HS-27A (cell line): ENCODE measurements at regions not wholly inside any gene's neighbourhood (a gene's known extent, or its start where the extent isn't known, plus 50 kb on each side); places are given as distances from the start of the nearest gene placed in this dataset.
A peak's percentile ranks its signal among the peaks of the same experiment; 100 is the strongest.
"Not testable (repeated sequence)": the region's sequence is repeated elsewhere in the genome, so short reads cannot be mapped to it uniquely, and the experiment has no call there.

Experiments used
- DNase-seq: peaks from one replicate; pipeline ENCODE4 v3.0.0-alpha.2; 2012; ENCODE audit warnings: low read depth, missing footprints

DNA sequence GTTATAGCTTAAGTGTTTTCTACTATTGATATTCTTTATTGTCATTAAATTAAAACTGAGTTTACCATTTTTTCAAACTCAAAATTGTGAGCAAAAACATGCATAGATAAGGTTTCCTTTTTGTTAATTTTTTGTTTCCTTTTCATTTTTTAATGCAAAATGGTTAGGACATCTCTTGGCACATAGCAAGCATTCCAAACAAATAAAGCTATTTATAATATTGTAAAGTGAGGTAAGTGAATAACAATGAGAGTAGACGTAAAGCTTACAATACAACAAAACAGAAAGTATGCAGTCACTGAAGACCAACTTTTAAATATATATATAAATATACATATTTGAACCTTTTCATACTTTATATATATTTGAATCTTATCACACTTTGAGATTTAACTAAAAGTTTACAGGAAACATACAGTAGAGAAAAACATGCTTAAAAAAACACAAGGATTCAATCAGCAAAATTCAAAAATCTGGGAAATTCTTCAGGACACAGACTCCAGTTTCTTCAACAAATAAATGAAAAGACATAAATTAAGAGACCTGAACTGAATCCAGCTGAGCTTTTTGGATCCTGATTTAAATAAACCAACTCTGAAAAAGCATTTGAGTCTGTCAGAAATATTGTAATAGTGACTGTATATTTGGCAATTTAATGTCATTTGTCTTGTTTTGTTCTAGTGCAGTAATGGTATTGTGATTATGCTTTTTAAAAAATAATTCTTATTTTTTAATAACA is 67.5 kb upstream of the SAMSN1 start:
- no peak for DNase-seq

DNA sequence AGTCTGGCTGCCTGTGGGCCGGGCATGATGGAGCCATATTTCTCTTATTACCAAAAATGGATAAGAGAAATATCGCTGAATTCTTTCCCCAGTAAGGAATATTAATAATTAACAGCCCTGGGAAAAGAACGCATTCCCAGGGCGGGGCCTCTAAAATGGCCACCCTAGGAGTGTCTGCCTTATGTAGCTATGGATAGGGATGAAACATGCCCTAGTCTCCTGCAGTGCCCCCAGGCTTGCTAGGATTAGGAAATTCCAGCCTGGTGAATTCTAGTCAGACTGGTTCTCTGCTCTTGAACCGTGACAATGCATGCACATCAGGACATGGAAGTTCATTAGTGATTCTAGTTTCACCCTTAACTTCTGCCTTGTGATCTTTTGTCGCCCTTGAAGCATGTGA is 64.0 kb upstream of the SAMSN1 start:
- DNase-seq, result not testable (repeated sequence)

DNA sequence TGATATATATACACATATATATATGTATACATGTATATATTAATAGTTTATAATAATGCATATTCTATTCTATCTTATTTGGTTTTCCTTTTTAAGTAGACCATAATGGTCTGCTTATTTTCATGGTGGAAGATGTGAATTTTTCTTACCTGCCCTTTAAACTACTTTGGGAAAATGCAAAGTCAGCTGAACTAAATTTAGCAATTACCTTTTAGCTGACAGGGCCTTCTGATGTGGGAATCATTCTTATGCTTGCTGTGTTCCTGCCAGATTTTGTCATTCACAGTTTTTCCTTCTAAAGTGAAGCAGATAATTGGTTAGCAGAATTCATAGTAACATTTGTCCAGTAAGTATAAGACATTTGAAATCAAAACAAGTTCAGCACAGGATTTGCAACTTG is 63.2 kb upstream of the SAMSN1 start:
- DNase-seq, result no peak

DNA sequence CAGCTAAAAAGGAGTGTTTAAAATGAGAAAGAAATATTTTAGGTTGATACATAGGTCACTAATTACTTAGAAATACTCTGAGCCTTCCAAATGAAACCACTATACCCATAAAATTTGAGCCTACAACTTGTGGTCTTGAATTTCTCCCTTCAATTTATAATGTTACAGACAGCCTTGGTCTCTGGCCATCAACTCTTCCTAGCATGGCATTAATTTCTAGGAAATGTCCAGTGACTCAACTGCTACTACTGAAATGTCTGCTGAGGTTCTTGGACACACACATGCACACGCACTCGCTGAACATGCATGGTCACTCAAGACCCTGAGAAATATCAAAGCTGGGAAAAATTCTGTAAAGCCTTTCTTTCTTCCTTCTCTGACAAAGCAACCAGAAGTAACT is 61.1 kb upstream of the SAMSN1 start:
- no peak for DNase-seq

DNA sequence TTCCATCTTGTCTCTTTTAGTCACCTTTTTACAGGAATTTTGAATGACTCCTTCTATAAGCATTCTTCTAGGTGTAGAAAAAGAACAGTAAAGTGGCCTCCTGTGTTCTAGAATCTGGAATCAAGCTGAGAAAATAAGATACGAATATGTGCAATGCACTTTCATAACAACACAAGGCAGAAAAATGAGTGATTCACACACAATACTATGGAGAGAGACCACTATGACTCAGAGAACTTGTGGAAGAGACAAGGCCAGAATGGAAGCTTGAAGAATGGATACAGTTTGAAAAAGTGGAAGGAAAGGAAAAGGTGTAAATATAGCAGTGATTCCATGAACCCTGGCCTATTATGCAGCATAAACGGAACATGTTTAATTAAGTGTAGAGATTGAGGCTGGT is 57.1 kb upstream of the SAMSN1 start:
- peak; percentile 33 for DNase-seq

DNA sequence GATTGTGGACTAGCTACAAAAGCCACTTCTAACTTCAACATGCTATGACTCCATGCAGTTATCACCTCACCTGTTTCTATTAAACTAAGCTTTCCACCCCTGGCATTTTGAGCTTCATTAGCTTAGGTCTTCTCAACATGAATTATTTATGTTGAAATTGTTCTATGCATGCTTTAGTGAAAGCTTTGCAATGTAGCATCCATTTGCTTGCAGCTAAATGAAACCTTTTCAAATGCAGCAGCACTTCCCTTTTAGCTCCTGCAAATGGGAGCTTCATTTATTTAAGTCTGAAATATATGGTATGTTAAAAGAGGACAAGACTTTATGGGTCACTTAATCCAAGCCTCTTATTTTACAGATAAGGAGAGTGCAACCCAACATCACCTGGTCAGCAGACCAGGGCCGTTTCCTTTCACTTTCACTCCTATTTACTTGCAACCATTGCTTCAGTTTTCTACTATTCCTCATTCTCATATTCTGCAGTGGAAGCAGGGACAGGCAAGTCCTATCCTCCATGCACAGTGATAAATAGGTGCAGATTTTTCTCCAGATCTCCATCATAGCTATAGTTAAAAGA is 56.4 kb upstream of the SAMSN1 start:
- no peak for DNase-seq

GRCh38 chr21:14600569-14601297 is 54.6 kb upstream of the SAMSN1 start:
- no peak for DNase-seq

- DNase-seq, result no peak
These were observed 52.0 kb upstream of the SAMSN1 start for GRCh38 chr21:14598065-14598464.
